Daoy (cell line): ENCODE measurements at regions not wholly inside any gene's neighbourhood (a gene's known extent, or its start where the extent isn't known, plus 50 kb on each side); places are given as distances from the start of the nearest gene placed in this dataset.

Source experiments
- DNase-seq: peaks from one replicate; pipeline ENCODE4 v3.0.0-alpha.2; 2015; ENCODE audit warnings: low read depth

DNA sequence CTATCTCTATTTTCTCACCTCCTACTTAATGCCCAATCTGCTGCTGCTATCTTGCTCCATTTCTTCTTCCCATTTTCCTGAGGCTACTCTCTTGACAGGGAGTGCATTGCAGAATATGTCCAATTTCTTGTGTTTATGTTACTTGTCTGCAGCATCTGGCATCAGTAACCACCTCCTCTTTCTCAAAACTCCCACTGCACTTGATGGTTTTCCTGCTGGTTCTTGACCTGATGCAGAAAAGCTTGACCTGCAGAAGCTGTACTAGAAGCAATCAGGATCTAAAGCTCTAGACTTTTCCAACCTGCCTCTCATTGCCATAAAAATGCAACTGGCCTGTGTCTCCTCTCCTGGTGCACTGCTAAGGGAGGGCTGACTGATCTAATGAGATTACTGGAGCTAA lies 287.8 kb downstream of the ZEB1 start:
- no peak for DNase-seq

DNA sequence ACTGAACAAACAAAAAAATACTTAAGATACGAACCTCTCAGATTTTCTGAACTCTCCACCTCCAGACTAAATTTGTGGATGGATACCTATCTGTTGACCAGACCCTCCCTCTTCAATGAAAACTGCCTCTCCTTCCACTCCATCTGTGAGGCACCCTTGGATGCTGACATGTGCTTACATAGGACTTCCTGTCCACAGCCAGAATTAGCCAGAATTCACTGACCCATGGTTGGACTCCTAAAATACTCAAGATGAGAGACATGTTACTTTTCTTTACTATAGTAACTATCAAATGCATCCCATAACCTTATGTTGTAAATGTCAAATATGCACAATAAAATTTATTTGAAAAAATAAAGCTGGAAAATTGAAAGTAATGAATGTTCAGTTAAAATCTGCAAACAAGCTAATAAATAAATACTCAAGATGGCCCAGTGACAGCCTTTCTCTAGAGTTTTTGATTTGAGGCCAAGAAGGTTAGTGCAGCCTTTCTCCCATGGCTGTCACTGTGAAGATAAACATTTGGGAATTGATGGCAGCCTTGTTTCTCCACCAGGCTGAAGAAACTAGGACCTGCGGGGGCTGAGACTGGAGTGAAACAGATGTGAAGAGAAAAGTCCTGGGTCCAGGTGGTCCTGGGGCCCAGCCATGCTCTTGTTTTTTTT lies 287.0 kb downstream of the ZEB1 start:
- DNase-seq, result no peak

DNA sequence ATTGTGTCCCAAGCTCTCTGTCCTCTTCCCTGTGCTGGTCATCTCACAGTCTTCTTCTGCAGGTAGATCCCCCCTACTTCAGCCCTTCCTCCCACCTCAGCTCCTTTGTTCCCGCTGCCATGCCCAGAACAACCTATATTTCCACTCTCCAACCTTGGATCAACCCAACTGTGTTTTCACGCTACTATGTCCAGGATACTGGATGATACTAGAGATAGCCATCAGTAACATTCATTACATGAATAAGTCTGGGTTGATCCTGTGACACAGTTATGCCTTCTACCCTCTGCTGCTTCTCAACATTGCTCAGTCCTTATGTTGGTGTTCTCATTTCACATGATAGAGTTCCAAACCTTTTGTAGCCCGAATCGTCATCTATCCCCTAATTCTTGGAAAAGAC lies 286.4 kb downstream of the ZEB1 start:
- DNase-seq, result no peak

DNA sequence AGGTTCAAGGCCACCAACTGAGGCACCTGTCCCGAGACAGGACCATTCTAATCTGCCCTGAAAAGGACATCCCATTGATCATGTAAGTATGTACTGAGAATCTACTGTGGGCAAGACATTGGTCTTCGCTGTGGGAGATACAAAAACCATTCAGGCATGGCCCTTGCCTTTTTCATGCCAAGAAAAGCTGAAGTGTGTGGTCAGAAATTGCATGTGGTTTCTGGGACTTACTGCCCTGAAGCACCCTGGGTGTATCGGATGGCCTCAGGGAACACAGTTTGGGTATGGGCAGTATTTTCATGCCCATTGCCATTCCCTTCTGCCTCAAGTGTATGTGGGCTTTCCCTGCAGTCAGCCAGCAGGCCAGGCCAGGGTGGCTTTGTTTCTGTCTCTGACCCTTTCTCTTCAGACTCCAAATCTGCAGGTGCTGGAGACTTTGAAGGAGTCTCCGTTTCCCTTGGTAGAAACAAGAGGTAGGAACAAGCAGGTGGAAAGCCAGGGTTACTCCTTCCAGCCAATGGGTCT lies 285.7 kb downstream of the ZEB1 start:
- DNase-seq, result no peak

DNA sequence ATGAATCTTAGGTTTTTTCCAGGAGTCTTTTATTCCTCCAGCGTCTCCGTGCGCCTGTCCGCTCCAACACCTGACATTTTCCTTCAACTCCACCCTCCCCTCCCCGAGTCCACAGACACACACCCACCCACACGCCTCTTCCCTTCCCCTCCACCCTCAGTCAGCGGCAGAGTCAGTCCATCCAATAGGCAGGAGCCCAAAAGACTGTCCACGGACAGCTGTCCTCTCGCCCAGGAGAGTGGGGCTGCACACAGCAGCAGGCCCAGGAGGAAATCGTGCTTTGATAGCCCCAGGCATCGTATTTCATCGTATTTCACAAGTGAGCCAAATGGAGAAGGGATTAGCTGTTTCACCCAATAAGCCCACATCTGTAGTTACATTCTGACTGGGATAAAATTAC lies 285.1 kb downstream of the ZEB1 start:
- DNase-seq, result no peak

DNA sequence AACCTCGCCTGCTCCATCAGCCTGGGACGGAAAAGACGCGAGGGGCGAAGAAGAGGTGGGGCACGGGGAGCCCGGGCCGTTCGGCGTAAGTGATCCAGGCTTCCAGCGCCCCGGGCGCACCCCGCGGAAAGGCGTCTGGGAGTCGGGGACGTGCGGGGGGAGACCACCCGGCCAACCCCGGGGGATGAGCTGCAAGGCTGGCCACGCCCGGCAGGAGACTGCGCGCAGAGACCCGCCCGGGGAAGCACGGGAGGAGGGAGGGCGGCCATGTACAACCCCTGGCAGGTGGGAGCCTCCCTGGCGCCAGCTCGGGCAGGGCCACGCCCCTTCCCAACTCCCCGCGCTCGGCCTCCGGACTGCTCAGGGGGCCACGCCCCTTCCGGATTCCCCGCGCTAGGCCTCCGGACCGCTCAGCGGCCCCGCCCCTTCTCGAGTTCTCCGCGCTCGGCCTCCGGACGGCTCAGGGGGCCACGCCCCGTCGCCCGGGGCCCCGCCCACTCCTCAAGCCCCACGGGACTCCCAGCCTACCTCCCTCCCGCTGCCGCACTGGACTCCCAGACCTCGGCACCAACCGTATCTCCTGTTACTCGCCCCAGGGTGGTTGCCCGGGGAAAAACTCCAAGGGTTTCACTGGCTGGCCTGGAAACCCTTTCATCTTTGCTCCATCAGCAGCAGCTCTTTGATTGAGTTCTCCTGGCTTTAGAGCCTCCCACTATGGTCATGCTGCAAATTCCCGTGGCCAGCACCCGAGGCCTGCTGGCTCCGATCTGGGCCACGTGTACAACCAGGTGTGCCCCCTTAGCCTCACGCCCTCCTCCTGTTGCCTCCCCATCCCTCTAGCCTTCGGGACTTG lies 284.4 kb downstream of the ZEB1 start:
- DNase-seq, result peak; percentile 96

DNA sequence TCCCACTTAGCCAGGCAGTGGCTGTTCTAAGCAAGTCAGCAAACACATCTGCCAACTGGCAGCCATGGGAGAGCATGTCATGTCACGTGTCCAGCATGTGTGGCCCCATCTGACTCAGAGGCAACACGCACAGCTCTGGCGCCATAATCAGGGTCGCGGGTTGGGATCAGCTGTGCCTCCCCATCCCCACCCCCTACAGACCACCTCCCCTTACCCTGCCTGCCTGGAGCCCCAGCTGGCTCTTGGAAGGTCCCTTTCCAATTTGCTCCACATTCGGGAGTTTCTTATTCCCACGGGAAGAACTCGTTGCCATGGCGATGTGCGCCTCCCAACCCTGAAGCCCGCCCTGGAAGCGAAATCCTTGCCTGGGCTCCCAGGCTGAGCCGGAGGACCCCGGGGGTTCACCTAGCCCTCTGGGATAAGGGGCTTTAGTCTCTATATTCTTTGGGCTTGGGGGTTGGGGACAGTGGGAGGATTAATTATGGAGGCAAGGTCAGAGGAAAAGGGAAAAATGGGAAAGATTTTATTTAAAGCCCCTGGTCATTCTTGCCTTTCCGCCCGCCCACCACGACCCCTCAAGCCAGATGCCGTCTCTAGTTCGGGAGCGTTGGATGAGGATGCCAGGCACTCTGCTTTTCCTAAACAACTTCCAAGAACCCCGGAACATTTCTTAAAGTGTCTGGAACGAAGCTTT lies 283.7 kb downstream of the ZEB1 start:
- DNase-seq, result peak; percentile 83

DNA sequence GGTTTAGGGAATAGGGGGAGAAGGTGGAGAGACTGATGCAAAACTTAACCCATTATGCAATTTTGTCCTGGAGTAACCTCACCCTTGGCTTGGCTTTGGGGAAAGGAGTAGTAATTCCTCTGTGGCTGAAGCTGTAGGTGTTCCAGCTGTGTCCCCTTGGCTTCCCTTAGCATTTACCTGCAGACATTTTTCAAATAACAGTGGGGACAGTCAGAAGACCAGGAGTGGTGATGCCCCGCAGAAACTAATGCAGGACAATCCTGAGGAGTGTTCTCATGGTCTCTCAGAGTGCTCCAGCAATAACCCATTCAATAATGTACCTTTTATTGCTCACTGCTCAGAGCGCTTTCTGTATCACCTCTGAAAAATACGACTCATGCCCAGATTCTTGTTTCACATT lies 282.1 kb downstream of the ZEB1 start:
- no peak for DNase-seq

DNA sequence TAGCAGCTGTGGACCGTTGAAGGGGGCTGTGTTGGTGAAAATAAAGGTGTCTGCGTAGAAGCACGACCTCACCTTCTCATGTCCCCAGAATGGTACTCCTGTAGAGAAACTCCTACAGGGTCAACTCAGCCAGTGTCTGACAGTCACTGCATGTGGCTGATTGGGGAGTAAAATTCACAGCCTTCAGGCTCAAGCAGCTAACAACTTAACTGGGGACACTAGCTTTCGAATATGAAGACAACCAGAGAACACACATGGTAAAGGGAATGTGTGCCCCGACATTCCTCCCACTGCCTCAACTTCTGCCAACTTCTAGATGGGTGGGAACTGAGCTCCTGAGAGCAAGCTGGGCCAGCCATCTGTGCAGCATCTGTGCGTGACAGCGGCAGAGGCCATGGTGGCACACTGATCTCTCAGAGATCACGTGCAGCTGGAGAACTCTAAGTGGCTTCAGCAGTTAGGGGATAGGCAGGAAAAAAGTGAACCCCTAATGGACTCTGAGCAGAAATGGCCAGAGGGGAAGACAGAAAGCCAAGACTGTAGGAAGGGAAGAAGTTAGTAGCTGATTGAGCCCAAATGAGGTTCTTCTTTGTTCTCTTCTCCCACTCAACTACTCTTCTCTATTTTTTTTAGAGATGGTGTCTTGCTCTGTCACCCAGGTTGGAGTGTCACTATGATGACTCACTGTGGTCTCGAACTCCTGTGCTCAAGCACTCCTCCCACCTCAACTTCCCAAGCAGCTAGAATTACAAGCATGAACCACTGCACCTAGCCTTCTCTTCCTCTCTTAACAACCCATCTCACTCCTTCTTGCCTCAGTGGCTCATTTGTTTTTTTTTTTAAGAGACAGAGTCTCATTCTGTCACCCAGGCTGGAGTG lies 280.8 kb downstream of the ZEB1 start:
- no peak for DNase-seq

DNA sequence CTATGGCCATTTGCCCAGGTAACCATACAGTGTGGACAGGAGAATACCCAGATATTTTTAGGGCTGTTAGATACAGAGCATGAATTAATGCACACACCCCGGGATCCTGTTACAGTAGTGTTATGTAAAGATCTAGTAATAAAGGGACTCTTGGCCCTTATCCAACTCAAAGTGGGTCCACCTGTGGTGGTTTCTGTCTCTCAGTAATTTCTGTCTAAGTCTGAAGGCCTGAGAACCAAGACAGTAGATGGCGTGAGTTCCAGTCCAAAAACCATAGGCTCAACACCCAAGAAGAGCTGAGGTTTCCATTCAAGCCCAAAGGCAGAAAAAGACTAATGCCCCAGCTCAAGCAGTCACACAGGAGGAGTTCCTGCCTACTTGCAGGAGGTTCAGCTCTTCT lies 277.7 kb downstream of the ZEB1 start:
- no peak for DNase-seq

DNA sequence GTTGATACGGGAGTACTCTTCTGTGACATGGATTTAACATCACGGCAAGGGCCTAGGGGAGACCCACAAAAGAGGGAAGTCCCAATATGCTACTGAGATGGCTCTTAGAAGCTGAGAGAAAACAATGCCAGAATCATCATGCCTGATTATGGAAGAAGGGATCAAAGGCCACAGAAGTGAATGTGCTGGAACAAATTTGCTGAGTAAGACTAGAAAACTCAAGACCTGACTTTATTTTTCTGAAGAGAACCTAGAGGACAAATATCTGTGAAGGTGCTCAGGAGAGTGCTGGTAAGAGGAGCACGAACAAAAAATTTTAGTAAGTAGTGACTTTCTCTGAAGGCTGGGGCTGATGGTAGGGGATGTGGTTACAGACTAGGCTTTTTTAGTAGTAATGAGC lies 277.0 kb downstream of the ZEB1 start:
- DNase-seq, result no peak

DNA sequence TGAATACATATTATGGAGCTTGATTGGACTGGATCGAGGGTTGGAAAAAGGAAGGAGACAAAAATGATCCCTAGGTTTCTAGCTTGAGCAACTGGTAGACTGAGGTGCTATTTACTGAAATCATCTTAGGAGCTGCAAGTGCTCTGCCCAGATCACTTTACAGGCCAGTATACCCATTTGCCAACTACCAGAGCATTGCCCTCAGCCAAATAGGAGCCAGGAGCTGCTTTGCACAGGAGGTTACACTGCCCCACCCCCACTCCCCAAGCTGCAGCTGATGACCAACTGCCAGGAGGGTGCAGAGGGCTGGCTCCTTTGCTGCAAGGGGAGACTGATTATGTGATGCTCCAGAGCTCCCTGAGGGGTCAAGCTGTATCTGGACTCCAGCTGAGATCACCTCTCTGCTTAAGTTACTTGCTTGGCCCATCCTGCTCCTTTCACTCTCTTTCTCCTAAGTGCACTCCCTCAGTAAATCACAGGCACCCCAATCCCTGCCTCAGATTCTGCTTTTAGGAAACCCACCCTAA lies 275.4 kb downstream of the ZEB1 start:
- DNase-seq, result no peak

DNA sequence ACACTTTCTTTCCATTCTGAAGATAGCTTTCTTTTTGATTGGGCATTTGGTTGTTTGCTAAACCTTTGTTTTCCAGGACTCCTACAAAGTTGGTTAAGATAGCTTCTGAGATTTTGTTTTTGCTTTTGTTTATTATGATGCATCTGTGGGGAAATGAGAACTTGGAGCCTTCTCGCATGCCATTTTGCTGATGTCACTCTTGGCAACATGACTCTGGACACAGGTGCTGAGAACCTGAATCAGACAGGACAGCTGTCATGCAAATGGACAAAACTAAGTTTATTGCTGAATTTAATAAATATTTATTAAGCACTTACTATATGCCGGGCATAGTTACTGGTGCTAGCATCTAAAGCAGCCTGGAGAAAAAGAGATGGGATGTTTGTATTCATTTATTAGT lies 274.1 kb downstream of the ZEB1 start:
- DNase-seq, result no peak

DNA sequence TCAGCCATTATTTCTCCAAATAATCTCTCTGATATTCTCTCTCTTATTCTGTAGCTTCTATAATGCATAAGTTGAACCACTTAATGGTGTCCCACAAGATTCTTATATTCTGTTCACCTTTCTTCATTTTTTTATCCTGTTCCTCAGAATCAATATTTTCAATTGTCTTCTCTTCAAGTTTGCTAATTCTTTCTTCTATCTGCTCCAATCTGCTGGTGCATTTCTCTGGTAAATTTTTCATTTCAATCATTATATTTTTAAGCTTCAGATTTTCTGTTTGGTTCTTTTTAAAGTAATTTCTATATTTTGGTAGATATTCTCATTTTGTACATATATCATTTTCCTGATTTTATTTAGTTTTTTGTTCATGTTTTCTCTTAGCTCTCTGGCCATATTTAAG lies 272.6 kb downstream of the ZEB1 start:
- no peak for DNase-seq

DNA sequence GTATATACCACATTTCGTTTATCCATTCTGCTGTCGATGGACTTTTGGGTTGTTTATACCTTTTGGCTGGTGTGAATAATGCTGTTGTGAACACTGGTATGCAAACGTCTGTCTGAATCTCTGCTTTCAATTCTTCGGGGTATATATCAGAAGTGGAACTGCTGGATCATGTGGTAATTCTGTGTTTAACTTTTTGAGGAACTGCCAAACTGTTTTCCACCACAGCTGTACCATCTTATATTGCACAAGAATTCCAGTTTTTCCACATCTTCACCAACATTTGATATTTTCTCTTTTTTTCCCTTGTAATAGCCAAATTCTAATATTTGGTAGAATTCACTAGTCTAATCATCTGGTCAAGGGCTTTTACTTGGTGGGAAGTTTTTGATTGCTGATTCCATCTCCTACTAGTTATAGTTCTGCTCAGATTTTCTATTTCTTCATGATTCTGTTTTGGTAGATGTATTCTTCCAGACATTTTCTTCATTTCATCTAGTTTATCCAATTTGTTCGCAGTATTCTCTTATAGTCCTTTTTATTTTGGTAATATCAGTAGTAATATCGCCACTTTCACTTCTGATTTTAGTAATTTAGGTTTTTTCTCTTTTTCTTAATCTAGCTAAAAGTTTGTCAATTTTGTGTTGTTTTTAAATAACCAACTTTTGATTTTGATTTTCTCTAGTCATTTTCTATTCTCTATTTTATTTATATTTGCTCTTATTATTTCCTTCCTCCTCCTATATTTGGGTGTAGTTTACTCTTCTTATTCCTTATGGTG lies 271.2 kb downstream of the ZEB1 start:
- DNase-seq, result no peak

DNA sequence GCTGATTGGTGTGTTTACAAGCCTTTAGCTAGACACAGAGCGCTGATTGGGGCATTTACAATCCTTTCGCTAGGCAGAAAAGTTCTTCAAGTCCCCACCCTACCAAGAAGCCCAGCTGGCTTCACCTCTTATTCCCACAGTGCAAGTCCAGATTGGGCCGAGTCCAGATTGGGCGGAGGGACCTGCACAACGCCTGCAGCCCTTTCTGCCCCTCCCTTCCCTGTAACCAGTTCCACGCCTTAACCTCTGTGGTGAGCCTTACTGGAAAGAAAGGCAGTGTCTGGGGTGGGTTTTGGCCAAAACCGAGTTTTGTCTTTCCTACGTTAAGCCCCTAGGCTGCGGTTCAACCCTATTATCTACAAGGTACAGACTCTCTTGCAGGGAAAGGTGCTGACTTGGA lies 268.7 kb downstream of the ZEB1 start:
- DNase-seq, result no peak

DNA sequence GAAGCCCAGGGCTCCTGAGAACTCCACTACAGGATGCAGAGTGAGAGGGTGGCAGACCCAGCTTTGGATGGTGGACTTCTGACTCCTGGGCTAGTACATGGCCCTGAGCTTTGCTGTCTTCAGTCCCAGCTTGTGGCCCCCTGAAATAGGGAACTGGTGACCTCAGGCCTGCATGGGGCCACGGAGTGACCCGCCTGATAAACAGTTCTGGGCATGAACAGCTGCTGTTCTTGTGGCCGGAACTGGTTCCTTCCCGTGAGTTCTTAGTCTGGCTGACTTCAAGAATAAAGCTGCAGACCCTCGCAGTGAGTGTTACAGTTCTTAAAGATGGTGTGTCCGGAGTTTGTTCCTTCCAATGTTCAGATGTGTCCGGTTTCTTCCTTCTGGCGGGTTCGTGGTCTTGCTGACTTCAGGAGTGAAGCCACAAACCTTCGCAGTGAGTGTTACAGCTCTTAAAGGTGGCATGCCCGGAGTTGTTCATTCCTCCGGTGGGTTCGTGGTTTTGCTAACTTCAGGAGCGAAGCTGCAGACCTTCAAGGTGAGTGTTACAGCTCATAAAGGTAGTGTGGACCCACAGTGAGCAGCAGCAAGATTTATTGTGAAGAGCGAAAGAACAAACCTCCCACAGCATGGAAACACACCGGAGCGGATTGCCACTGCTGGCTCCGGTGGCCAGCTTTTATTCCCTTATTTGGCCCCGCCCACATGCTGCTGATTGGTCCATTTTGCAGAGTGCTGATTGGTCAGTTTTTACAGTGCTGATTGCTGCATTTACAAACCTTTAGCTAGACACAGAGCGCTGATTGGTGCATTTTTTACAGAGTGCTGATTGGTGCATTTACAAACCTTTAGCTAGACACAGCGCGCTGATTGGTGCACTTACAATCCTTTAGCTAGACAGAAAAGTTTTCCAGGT lies 268.0 kb downstream of the ZEB1 start:
- no peak for DNase-seq

DNA sequence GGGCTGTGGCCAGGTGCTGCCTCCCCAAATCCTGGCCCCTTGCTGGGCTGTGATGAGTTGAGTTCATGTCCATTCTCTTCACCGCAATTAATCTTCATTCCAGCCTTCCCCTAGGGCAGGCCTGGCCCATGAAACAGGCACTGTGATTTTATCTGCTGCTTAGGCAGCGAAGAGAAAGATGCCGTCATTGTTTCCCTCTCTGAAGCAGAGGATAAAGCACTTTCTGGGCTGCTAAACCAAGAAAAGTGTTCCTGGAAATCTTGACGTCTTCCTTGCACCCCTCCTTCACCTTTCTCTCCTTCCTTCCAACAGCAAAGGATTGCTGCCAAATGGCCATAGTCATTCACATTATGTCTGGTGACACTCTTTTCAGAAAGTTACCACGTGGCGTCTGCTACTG lies 265.9 kb downstream of the ZEB1 start:
- no peak for DNase-seq

DNA sequence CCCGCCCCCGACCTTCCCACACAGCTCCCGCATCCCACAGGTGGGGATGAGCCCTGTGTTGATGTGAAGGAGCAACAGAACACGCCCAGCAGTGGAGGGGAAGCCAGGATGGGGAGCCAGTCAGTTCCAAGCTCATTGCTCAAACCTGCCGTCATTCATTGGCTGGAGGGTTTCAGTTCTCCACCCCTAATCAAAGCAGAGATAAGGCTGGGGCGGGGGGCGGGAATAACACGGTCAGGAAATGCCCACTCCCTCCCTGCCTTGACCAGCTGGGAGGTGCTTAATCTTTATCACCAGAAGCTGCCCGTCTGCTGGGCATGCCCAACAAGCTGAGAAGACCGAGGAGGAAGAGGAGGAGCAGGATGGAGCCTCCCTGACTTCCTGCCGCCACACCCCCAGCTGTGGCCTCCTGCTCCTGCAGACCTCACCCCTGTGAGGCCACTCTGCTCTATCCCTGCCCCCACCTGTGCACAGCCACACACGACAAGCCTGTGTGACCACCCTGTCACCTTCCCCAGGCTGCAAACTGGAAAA lies 265.1 kb downstream of the ZEB1 start:
- DNase-seq, result no peak
